Activated CD4-positive, alpha-beta T cell treated with anti-CD3 and anti-CD28 coated beads, Interleukin-2, amount 50 U/mL, for 24 hours (primary cell): ENCODE measurements at regions not wholly inside any gene's neighbourhood (a gene's known extent, or its start where the extent isn't known, plus 50 kb on each side); places are given as distances from the start of the nearest gene placed in this dataset.

Experiments
- DNase-seq, 2 donors: peaks; one replicate each; pipeline ENCODE4 v3.0.0-alpha.2; 2020; ENCODE audit warnings: low read depth in 1 of 2, low spot score in 1 of 2

- DNase-seq = no peak
Observed at GRCh38 chr2:111633189-111633588, 250.8 kb downstream of the ANAPC1 start.

GRCh38 chr2:111633643-111634042 is 250.3 kb downstream of the ANAPC1 start:
- DNase-seq = no peak

GRCh38 chr2:111634050-111634794 is 249.8 kb downstream of the ANAPC1 start:
- no peak for DNase-seq

GRCh38 chr2:111634995-111635538 is 248.9 kb downstream of the ANAPC1 start:
- DNase-seq = no peak

GRCh38 chr2:111636905-111637304 is 247.1 kb downstream of the ANAPC1 start:
- no peak for DNase-seq

- DNase-seq = no peak
Observed at GRCh38 chr2:111638274-111638877, 245.6 kb downstream of the ANAPC1 start.

- DNase-seq = no peak
Observed at GRCh38 chr2:111640480-111640879, 243.5 kb downstream of the ANAPC1 start.

- DNase-seq = no peak
Observed at GRCh38 chr2:111642586-111643327, 241.2 kb downstream of the ANAPC1 start.

GRCh38 chr2:111643759-111644158 is 240.2 kb downstream of the ANAPC1 start:
- DNase-seq = no peak

- DNase-seq = no peak
Observed at GRCh38 chr2:111647359-111647758, 236.6 kb downstream of the ANAPC1 start.

- no peak for DNase-seq
Observed at GRCh38 chr2:111652038-111652437, 232.0 kb downstream of the ANAPC1 start.

- DNase-seq = no peak
Observed at GRCh38 chr2:111652681-111653080, 231.3 kb downstream of the ANAPC1 start.

- DNase-seq = no peak
Observed at GRCh38 chr2:111653103-111653624, 230.8 kb downstream of the ANAPC1 start.

- no peak for DNase-seq
Observed at GRCh38 chr2:111653913-111654312, 230.1 kb downstream of the ANAPC1 start.

- DNase-seq = no peak
Observed at GRCh38 chr2:111654829-111655228, 229.2 kb downstream of the ANAPC1 start.

GRCh38 chr2:111656436-111656835 is 227.6 kb downstream of the ANAPC1 start:
- DNase-seq = no peak

- DNase-seq = no peak
Observed at GRCh38 chr2:111656894-111657293, 227.1 kb downstream of the ANAPC1 start.

- no peak for DNase-seq
Observed at GRCh38 chr2:111657351-111657975, 226.5 kb downstream of the ANAPC1 start.

- DNase-seq = no peak
Observed at GRCh38 chr2:111659361-111660333, 224.3 kb downstream of the ANAPC1 start.

GRCh38 chr2:111660811-111661210 is 223.2 kb downstream of the ANAPC1 start:
- no peak for DNase-seq
